ENCODE measurements at regions not wholly inside any gene's neighbourhood (a gene's known extent, or its start where the extent isn't known, plus 50 kb on each side); places are given as distances from the start of the nearest gene placed in this dataset.
"Not testable (repeated sequence)": the region's sequence is repeated elsewhere in the genome, so short reads cannot be mapped to it uniquely, and the experiment has no call there.

DNA sequence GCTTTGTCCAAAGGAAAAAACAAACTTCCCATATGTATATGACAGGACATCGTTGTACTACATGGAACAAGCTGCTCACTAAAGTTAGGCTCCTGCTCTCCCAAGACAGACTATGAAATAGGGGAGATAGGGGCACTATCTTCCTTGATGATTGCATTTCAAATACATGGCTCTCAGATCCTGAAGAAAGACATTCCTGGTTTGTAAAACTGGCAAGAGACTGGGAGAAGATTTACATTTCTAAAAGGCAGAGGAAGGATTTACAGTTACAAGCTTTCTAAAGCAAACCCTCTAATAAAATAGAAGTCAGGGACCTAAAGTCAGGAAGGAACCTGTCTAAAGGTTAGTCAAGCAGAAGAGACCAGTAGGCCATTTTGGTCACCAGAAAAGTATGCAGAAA, 103.7 kb downstream of the SLC17A6 start:
- no peak for DNase-seq (ENCODE audit: low read depth)

DNA sequence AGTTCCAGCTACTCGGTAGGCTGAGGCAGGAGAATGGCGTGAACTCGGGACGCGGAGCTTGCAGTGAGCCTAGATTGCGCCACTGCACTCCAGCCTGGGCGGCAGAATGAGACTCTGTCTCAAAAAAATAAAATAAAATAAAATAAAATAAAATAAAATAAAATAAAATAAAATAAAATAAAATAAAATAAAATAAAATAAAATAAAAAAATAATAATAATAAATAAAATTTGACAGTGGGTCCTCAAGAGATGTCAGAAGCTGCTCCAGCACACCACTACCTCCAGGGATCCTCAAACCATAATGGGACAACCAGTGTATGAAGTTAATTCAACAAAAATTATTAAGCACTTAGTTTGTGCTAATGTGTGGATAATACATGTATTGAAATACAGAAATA, 97.4 kb downstream of the SLC17A6 start:
- DNase-seq (ENCODE audit: low read depth) = not testable (repeated sequence)

DNA sequence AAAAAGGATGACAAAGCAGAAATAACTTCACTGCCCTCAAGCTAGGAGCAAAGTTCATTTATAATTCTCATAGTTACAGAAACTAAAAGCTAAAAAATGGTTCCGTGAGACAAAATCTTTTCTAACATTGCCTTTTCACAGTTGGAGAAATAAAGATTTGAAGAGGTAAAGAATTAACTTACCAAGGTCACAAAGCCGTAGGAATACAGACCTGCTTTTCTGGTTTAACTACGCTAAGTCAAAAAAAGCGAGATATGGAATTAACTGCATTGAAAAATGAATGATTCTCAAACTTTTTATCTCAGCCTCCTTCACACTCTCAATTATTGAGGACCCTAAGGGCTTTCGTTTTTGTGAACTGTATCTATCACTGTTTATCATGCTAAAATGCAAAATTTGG, 95.3 kb downstream of the SLC17A6 start:
- no peak for DNase-seq (ENCODE audit: low read depth)

DNA sequence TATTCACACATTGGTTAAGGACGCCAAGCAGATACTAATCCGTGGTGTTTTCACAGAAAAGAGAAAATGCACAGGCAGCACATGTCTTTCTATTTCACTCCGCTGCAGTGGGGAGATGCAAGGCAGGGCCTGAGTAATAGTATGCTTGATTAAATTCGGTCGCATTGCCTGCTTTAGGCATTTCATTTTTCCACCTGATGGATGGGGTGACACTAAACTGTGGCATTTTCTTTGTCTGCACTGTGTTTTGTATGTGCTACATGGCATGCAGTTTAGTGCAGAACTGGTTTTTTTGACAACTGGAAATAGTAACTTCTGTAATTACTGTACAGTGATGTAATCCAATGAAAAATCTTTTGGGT, 94.9 kb downstream of the SLC17A6 start:
- DNase-seq (ENCODE audit: low read depth) = no peak

DNA sequence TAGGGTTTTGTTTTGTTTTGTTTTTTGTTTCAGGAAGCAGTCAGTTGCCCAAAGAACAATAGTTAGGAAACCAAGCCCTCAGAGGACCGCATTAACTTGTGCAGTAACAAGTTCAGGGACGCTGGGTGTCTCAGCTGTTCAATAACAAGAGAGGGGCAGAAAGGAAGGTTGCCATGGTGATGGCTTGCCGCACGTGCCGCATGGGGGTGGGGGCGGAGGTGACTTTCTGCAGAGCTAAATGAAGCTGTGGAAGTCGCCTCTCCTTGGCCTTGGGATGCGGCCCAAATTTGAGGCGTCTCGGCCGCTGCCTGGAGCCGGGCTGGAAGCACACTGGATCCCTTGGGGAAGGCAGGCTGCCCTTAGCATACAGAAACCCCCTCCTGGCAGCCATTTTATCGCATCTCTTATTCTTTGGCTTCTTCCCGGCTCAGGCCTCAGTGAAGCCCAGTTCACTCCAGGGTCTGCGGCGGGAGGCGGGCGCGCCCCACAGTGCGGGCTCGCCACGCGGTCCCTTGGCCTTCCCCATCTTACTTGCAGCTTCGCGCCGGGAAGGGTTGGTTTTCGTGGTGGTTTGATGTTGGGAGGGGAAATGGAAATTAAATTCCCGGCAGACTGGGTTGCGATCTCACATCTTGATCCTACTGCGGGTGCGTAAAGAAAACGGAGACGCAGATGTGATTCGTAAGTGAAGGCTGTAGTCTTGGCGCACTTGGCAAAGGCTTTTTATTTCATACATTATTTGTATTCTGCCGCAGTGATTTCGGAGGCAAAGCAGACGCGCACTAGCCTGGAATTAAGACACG, 94.3 kb downstream of the SLC17A6 start:
- DNase-seq (ENCODE audit: low read depth) = no peak

DNA sequence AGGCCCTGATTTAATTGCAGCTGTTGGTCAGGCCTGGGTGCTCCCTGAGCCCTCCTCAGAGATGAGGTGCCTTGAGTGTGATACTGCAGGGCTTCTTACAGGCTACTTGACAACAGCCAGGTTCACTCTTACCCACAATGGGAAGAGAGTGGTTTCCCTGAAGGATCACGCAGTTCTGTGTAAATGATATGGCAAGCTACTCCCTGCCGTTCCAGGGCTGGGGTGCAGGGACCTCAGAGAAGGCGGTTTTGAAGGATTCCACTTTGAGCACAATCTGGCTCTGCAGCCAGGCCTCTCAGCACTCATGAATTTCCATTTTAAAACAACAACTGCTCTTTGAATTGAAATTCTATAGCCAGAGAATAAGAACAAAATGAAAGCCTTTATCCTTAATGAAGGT, 92.9 kb downstream of the SLC17A6 start:
- DNase-seq (ENCODE audit: low read depth) = no peak

DNA sequence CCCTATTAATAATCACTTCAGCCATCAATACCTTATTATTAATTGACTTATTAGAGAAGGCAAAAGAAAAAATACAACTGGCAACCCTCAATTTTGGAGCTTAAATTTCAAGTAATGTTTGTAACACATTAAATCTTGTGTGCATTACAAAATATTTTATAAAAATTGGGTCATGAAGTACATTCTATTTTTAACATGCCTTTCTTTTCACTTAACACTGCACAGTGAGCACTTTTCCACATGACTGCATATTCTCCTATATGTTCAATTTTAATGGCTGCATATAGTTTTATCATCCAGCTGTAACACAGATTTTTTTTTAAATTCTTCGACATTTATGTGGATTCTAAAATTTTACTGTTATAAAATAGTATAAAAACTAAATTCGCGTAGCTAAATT, 92.5 kb downstream of the SLC17A6 start:
- DNase-seq (ENCODE audit: low read depth) = no peak

DNA sequence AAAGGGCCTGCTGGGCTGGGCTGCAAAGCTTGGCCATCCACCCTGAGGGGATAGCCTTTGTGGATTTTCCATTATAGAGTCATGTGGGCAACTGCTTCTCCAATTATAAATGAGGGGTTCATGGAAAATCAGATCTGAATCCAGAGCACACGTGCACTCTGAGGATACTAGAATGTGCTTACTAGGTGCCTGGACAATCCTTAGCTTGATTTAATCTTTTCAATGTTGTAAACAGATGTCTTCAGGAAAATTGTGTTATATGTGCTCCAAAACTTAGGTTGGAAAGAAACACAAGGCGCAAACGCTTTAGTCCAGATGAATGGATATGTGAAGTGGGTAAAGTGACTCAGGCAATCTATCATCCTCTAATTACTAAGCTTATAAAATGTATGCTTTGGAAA, 92.0 kb downstream of the SLC17A6 start:
- DNase-seq (ENCODE audit: low read depth) = no peak

Measured in EH (cell line).